SK-N-SH (cell line): ENCODE measurements at regions not wholly inside any gene's neighbourhood (a gene's known extent, or its start where the extent isn't known, plus 50 kb on each side); places are given as distances from the start of the nearest gene placed in this dataset.

Source experiments
- ELF1 ChIP-seq: IDR thresholded peaks from 2 replicates; pipeline ENCODE4 v1.4.0; 2012
- POLR2AphosphoS5 ChIP-seq: IDR thresholded peaks from 2 replicates; pipeline ENCODE4 v1.6.1; 2012; ENCODE audit warnings: low read depth, low read length
- RCOR1 ChIP-seq: fragments of 150-350 bp; IDR thresholded peaks from 2 replicates; pipeline ENCODE4 v1.6.1; 2017; ENCODE audit warnings: antibody characterized with exemption, low read length
- TF ChIP-seq, protein P1 (sequence below): IDR thresholded peaks from 2 replicates; pipeline ENCODE4 v1.4.0; 2012; ENCODE audit warnings: low read depth
- TF ChIP-seq, protein P2 (sequence below): fragments of 200-600 bp; sonication (generic); IDR thresholded peaks from 2 replicates; pipeline ENCODE4 v1.6.1; 2017; ENCODE audit warnings: antibody characterized with exemption, mild to moderate bottlenecking, moderate library complexity
- TF ChIP-seq, protein P3 (sequence below): IDR thresholded peaks from 2 replicates; pipeline ENCODE4; 2012

DNA sequence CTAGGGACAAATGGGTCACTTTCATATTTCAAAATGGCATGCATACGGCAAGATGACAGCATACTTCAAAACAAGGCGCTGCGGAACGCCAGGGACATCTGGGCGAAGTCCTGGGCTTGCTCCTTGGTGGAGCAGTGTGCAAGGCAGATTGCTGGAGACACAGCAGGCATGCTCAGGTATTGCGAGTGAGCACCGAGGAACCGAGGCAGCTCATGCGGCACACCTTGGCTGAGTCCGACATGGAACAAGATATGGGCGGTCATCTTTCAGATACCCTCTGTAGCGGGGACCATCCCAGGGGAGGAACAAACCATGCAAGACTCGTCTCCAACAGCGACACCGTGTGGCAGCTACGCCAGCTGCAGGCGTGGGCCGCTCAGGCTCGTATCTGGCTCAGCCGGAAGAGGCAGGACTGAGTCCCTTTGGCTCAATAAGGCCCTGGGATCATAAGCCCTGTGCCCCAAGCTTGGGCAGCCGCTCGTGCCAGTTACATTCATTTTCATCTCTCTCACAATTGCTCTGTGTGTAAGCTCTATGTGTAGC, 112.4 kb downstream of the NUFIP1 start:
- TF ChIP-seq ELF1 (no peak), RCOR1 (no peak), POLR2AphosphoS5 (no peak)
- TF ChIP-seq, protein P1, sequence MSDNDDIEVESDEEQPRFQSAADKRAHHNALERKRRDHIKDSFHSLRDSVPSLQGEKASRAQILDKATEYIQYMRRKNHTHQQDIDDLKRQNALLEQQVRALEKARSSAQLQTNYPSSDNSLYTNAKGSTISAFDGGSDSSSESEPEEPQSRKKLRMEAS = no peak
- TF ChIP-seq, protein P2, sequence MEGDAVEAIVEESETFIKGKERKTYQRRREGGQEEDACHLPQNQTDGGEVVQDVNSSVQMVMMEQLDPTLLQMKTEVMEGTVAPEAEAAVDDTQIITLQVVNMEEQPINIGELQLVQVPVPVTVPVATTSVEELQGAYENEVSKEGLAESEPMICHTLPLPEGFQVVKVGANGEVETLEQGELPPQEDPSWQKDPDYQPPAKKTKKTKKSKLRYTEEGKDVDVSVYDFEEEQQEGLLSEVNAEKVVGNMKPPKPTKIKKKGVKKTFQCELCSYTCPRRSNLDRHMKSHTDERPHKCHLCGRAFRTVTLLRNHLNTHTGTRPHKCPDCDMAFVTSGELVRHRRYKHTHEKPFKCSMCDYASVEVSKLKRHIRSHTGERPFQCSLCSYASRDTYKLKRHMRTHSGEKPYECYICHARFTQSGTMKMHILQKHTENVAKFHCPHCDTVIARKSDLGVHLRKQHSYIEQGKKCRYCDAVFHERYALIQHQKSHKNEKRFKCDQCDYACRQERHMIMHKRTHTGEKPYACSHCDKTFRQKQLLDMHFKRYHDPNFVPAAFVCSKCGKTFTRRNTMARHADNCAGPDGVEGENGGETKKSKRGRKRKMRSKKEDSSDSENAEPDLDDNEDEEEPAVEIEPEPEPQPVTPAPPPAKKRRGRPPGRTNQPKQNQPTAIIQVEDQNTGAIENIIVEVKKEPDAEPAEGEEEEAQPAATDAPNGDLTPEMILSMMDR = peak; percentile 32
- TF ChIP-seq, protein P3, sequence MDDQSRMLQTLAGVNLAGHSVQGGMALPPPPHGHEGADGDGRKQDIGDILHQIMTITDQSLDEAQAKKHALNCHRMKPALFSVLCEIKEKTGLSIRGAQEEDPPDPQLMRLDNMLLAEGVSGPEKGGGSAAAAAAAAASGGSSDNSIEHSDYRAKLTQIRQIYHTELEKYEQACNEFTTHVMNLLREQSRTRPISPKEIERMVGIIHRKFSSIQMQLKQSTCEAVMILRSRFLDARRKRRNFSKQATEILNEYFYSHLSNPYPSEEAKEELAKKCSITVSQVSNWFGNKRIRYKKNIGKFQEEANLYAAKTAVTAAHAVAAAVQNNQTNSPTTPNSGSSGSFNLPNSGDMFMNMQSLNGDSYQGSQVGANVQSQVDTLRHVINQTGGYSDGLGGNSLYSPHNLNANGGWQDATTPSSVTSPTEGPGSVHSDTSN = no peak
